ENCODE measurements at regions not wholly inside any gene's neighbourhood (a gene's known extent, or its start where the extent isn't known, plus 50 kb on each side); places are given as distances from the start of the nearest gene placed in this dataset.
"Not testable (repeated sequence)": the region's sequence is repeated elsewhere in the genome, so short reads cannot be mapped to it uniquely, and the experiment has no call there.

GRCh38 chr10:59975918-59976317 is 69.6 kb upstream of the CCDC6 start:
- POLR2A ChIA-PET; ATAC-seq (ENCODE audit: low read depth); H3K36me3 Mint-ChIP-seq (ENCODE audit: low read depth); DNase-seq; H3K4me1 Mint-ChIP-seq; H3K4me3 Mint-ChIP-seq; H3K27ac Mint-ChIP-seq; CTCF ChIA-PET; intact Hi-C loops (cut with micrococcal nuclease); H3K27me3 Mint-ChIP-seq: not testable (repeated sequence)
- H3K9me3 Mint-ChIP-seq, result peaks cover 14% of the 10 kb centered on the region

GRCh38 chr10:59971915-59972314 is 65.6 kb upstream of the CCDC6 start:
- POLR2A ChIA-PET, result no interaction called here
- H3K36me3 Mint-ChIP-seq (ENCODE audit: low read depth), result no peaks in the 10 kb centered on the region
- intact Hi-C loops (cut with micrococcal nuclease), result loop anchor here (2.0 kb wide), 4 partner anchors 65 to 345 kb away; partner anchors contain the start of gene CCDC6
- CTCF ChIA-PET, result interaction anchor here (2.4 kb wide), 1 partner anchor 107 kb away, joined by 11 read pairs; no protein-coding TSS in a partner anchor
- no peaks in the 10 kb centered on the region for H3K27me3 Mint-ChIP-seq
- peaks cover 5% of the 10 kb centered on the region for H3K4me1 Mint-ChIP-seq
- DNase-seq, result no peak
- no peak overlapping the region for H3K27ac Mint-ChIP-seq
- peaks cover 5% of the 10 kb centered on the region for H3K9me3 Mint-ChIP-seq
- no peak for ATAC-seq (ENCODE audit: low read depth)
- no peak overlapping the region for H3K4me3 Mint-ChIP-seq
- no peak for TF ChIP-seq CTCF (IDR thresholded peaks at IDR 0.05)

GRCh38 chr10:59970396-59971368 is 64.3 kb upstream of the CCDC6 start:
- peak; percentile 83 for ATAC-seq (ENCODE audit: low read depth)
- POLR2A ChIA-PET, result no interaction called here

GRCh38 chr10:59968705-59969104 is 62.3 kb upstream of the CCDC6 start:
- CTCF ChIA-PET, result no interaction called here

More at GRCh38 chr10:59970396-59971368, 64.3 kb upstream of the CCDC6 start:
- Mint-ChIP-seq H3K36me3 (ENCODE audit: low read depth) (no peaks in the 10 kb centered on the region), H3K4me3 (no peak overlapping the region), H3K27ac (no peak overlapping the region), H3K9me3 (no peaks in the 10 kb centered on the region), H3K4me1 (peaks cover 5% of the 10 kb centered on the region), H3K27me3 (no peaks in the 10 kb centered on the region)
- DNase-seq, result no peak
- CTCF ChIA-PET, result interaction anchor here (2.4 kb wide), 1 partner anchor 106 kb away, joined by 11 read pairs; no protein-coding TSS in a partner anchor
- no peak for TF ChIP-seq CTCF (IDR thresholded peaks at IDR 0.05)
- intact Hi-C loops (cut with micrococcal nuclease), result loop anchor here (2.0 kb wide), 4 partner anchors 64 to 344 kb away; partner anchors contain the start of gene CCDC6

GRCh38 chr10:59967079-59967478 is 60.7 kb upstream of the CCDC6 start:
- TF ChIP-seq CTCF (IDR thresholded peaks at IDR 0.05), result no peak
- Mint-ChIP-seq H3K4me1 (peaks cover 5% of the 10 kb centered on the region), H3K27ac (no peak overlapping the region), H3K36me3 (ENCODE audit: low read depth) (no peaks in the 10 kb centered on the region), H3K4me3 (no peak overlapping the region), H3K9me3 (no peaks in the 10 kb centered on the region), H3K27me3 (no peaks in the 10 kb centered on the region)
- no peak for DNase-seq
- ChIA-PET CTCF (no interaction called here), POLR2A (no interaction called here)
- intact Hi-C loops (cut with micrococcal nuclease), result no loop called here
- ATAC-seq (ENCODE audit: low read depth), result no peak

More at GRCh38 chr10:59968705-59969104, 62.3 kb upstream of the CCDC6 start:
- intact Hi-C loops (cut with micrococcal nuclease), result no loop called here
- Mint-ChIP-seq H3K4me3 (no peak overlapping the region), H3K27me3 (no peaks in the 10 kb centered on the region), H3K36me3 (ENCODE audit: low read depth) (no peaks in the 10 kb centered on the region), H3K4me1 (peaks cover 5% of the 10 kb centered on the region), H3K9me3 (no peaks in the 10 kb centered on the region), H3K27ac (no peak overlapping the region)
- TF ChIP-seq CTCF (IDR thresholded peaks at IDR 0.05), result no peak
- POLR2A ChIA-PET, result interaction anchor here (0.6 kb wide), 1 partner anchor 16 kb away, joined by 3 read pairs; no protein-coding TSS in a partner anchor
- no peak for ATAC-seq (ENCODE audit: low read depth)
- no peak for DNase-seq
